Ovary (tissue), 7 donors: ENCODE measurements at regions not wholly inside any gene's neighbourhood (a gene's known extent, or its start where the extent isn't known, plus 50 kb on each side); places are given as distances from the start of the nearest gene placed in this dataset.
"Not testable (repeated sequence)": the region's sequence is repeated elsewhere in the genome, so short reads cannot be mapped to it uniquely, and the experiment has no call there.

Experiments used
- DNase-seq, 5 donors: peaks; one replicate each; pipeline ENCODE4 v3.0.0-alpha.2; 2019 to 2020
- H3K27ac ChIP-seq, 2 donors: fragments of 200-600 bp; one replicate each; pipeline versions ENCODE4 v1.5.1 to v1.8.0; 2019 to 2022
- H3K27me3 ChIP-seq: fragments of 200-600 bp; one replicate; pipeline ENCODE4 v1.8.0; 2022
- H3K36me3 ChIP-seq: fragments of 200-600 bp; sonication (generic); one replicate; pipeline ENCODE4 v1.5.1; 2019
- H3K4me1 ChIP-seq: one replicate; pipeline ENCODE4 v1.8.1; 2013; ENCODE audit warnings: mild to moderate bottlenecking, moderate library complexity; ENCODE audit not compliant: insufficient read depth
- H3K4me3 ChIP-seq: fragments of 200-600 bp; sonication (generic); one replicate; pipeline ENCODE4 v1.5.1; 2017
- H3K9me3 ChIP-seq, 2 donors: fragments of 200-600 bp in 1 of 2; sonication (generic) in 1 of 2; one replicate each; pipeline versions ENCODE4 v1.5.1 to v1.8.1; 2013 to 2019; ENCODE audit warnings: mild to moderate bottlenecking in 1 of 2, moderate library complexity in 1 of 2
- CTCF ChIP-seq, 3 donors: fragments of 450-650 bp in 2 of 3; fragments of 200-600 bp in 1 of 3; IDR thresholded peaks; one replicate each; pipeline versions ENCODE4 v1.5.1 to v1.8.0; 2016 to 2022; ENCODE audit warnings: antibody characterized with exemption in 3 of 3, mild to moderate bottlenecking in 1 of 3
- EP300 ChIP-seq: sonication (generic); formaldehyde crosslinking; IDR thresholded peaks from one replicate; pipeline ENCODE4 v1.6.1; 2017; ENCODE audit warnings: antibody characterized with exemption
- POLR2A ChIP-seq: fragments of 450-650 bp; IDR thresholded peaks from one replicate; pipeline ENCODE4 v1.6.1; 2017; ENCODE audit warnings: antibody characterized with exemption, mild to moderate bottlenecking, moderate library complexity
- WGBS, 3 donors: extraction: QIAGEN DNeasy Blood & Tissue Kit in 1 of 3; methylation state at CpG; one replicate each; pipeline versions ENCODE4 v1.1.5 to v1.1.7; 2013 to 2017; 5-methylcytosine and 5-hydroxymethylcytosine counted together
- intact Hi-C, 4 donors: fragments of 100-400 bp; cut with DNase I; formaldehyde crosslinking; loops; one replicate each; pipeline versions ENCODE4 v1.11.0 to v1.15.1; 2022 to 2023
- donor health status: DM: no; HTN: no; CAD: no; lungs with moderate emphysema.
- donor health status: DM: no; HTN: no; CAD: no.
- donor health status: Bipolar disorder and iron deficiency.
- donor health status: DM: no; HTN: no; CAD: no.
- donor health status: DM: yes; HTN: yes; CAD: no.

DNA sequence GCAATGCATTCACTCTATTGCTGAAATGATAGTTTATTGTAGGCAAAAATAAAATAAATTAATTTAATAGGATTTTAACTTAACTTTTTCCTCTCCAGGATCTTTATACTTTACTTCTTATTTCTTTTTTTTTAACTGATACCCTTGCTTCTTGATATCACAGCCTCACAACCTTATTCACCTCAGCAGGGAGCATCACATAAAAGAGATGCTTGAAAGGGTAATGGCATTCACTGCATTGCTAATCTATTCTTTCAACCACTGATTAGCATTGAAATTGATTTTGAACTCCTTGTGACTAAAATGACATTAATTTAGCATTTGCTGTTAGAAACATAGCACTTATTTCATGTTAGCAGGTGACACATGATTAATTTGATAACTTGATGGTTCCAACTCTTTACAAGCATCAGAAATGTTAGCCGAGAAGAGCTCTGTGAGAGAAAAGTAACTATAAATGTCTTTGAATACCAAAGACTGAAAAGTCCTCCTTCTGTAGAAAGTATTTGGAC, 689.5 kb upstream of the MGAT4C start:
- no peak for DNase-seq
- intact Hi-C loops = no loop called here
- no peaks in the 10 kb centered on the region for H3K36me3 ChIP-seq
- no peak overlapping the region for H3K4me3 ChIP-seq
- H3K9me3 ChIP-seq = no peaks in the 10 kb centered on the region
- H3K4me1 ChIP-seq = no peaks in the 10 kb centered on the region
- 84 to 89% (median 85%) methylated on average over 1 of the region's 1 CpG for WGBS, 3 donors
- H3K27ac ChIP-seq = no peak overlapping the region
- no peak for TF ChIP-seq CTCF (IDR thresholded peaks at IDR 0.05)
- TF ChIP-seq POLR2A = no peak
- no peak for TF ChIP-seq EP300
- H3K27me3 ChIP-seq = no peaks in the 10 kb centered on the region

DNA sequence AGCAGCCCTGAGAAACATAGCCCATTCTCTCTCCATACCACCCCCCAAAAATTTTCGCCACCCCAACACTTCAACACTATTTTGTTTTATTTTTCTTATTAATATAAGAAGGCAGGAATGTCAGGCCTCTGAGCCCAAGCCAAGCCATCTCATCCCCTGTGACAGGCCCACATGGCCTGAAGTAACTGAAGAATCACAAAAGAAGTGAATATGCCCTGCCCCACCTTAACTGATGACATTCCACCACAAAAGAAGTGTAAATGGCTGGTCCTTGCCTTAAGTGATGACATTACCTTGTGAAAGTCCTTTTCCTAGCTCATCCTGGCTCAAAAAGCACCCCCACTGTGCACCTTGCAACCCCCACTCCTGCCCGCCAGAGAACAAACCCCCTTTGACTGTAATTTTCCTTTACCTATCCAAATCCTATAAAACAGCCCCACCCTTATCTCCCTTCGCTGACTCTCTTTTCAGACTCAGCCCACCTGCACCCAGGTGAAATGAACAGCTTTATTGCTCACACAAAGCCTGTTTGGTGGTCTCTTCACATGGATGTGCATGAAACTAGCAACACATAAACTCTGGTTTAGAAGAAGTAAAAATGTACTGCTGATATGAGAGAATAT, 688.1 kb upstream of the MGAT4C start:
- 92 to 94% (median 93%) methylated on average over 3 of the region's 3 CpGs for WGBS, 3 donors
- H3K27ac ChIP-seq, intact Hi-C loops, H3K4me3 ChIP-seq, H3K9me3 ChIP-seq, H3K4me1 ChIP-seq, DNase-seq, H3K36me3 ChIP-seq, H3K27me3 ChIP-seq: not testable (repeated sequence)

DNA sequence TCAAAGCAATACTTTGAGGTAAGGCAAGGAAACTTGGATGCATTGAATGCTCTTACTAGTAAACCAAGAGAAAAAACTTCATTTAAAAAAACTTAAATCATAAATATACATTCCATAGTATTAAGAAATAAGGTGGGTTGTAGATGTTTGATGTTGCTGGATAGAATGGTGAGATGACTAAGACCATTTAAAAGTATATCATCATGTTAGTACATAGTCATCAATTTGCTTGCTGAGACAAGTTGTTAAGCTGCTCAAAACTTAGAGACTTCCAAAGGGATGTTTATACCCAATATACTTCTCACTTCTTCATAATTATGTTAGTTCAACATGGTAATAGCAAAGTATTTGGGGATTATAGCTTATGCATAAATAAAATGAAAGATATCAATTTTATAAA, 675.5 kb upstream of the MGAT4C start:
- Histone ChIP-seq H3K9me3 (no peaks in the 10 kb centered on the region), H3K27ac (no peak overlapping the region), H3K36me3 (no peaks in the 10 kb centered on the region), H3K4me3 (no peak overlapping the region), H3K4me1 (no peaks in the 10 kb centered on the region), H3K27me3 (no peaks in the 10 kb centered on the region)
- no peak for TF ChIP-seq CTCF (IDR thresholded peaks at IDR 0.05)
- no peak for TF ChIP-seq POLR2A
- no peak for TF ChIP-seq EP300
- no peak for DNase-seq
- intact Hi-C loops = no loop called here

GRCh38 chr12:86929962-86930361, 673.8 kb upstream of the MGAT4C start:
- Histone ChIP-seq H3K27ac (no peak overlapping the region), H3K4me3 (no peak overlapping the region), H3K27me3 (no peaks in the 10 kb centered on the region), H3K36me3 (no peaks in the 10 kb centered on the region), H3K9me3 (no peaks in the 10 kb centered on the region), H3K4me1 (no peaks in the 10 kb centered on the region)
- intact Hi-C loops = no loop called here
- no peak for DNase-seq
- 91 to 95% (median 94%) methylated on average over 2 of the region's 2 CpGs for WGBS, 3 donors
- TF ChIP-seq CTCF (IDR thresholded peaks at IDR 0.05) = no peak
- no peak for TF ChIP-seq EP300
- TF ChIP-seq POLR2A = no peak

GRCh38 chr12:86917121-86917520, 660.9 kb upstream of the MGAT4C start:
- TF ChIP-seq CTCF (IDR thresholded peaks at IDR 0.05) (no peak), EP300 (no peak), POLR2A (no peak)
- H3K27ac ChIP-seq = no peak overlapping the region
- WGBS, 3 donors = 88 to 97% (median 97%) methylated on average over 1 of the region's 1 CpG

More at GRCh38 chr12:86917121-86917520, 660.9 kb upstream of the MGAT4C start:
- intact Hi-C loops = no loop called here
- H3K36me3 ChIP-seq = no peaks in the 10 kb centered on the region
- H3K27me3 ChIP-seq = no peaks in the 10 kb centered on the region
- DNase-seq = no peak
- H3K4me1 ChIP-seq = no peaks in the 10 kb centered on the region
- H3K9me3 ChIP-seq = no peaks in the 10 kb centered on the region
- no peak overlapping the region for H3K4me3 ChIP-seq
